ENCODE measurements at regions not wholly inside any gene's neighbourhood (a gene's known extent, or its start where the extent isn't known, plus 50 kb on each side); places are given as distances from the start of the nearest gene placed in this dataset.

DNA sequence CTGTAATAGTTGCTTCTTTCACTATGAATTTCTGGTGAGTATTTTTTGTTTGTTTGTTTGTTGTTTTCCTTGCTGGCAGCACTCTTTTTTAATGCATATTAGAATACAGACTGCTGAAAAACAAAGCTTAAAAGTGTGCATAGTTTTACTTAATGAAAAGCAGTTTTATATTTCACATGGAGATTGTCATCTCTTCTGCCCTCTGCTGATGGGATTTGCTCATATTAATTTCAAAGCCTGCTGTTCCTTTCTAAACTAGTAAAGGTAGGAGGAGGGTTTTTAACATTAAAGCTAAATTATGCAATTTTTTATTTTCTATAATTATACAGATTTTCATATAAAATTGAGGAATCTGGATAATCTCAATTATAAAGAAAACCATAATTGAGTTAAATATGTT, 692.6 kb upstream of the SLITRK1 start:
- Histone ChIP-seq H3K9me2 (replicated peaks; ENCODE audit: control insufficient read depth, low read length) (no peaks in the 10 kb centered on the region), H3K4me1 (ENCODE audit: control insufficient read depth, low read length) (no peaks in the 10 kb centered on the region), H4K20me1 (ENCODE audit: control insufficient read depth, insufficient read depth, low read depth, low read length) (no peaks in the 10 kb centered on the region), H3K27ac (ENCODE audit: low read depth, low read length) (no peak overlapping the region), H3F3A (ENCODE audit: control insufficient read depth, insufficient read depth) (no peaks in the 10 kb centered on the region), H3K4me3 (ENCODE audit: low read length) (no peak overlapping the region), H3K36me3 (ENCODE audit: control insufficient read depth, low read length) (no peaks in the 10 kb centered on the region), H3K27me3 (ENCODE audit: control insufficient read depth, low read length) (no peaks in the 10 kb centered on the region), H3K79me2 (ENCODE audit: control insufficient read depth, low read length) (no peaks in the 10 kb centered on the region), H3K9me3 (ENCODE audit: control insufficient read depth, insufficient read depth, low read length) (no peaks in the 10 kb centered on the region; the same call in 1 of the 2 replicates), H3K4me2 (ENCODE audit: low read length) (no peak overlapping the region)
- TF ChIP-seq EZH2phosphoT487 (IDR thresholded peaks at IDR 0.05; ENCODE audit: borderline replicate concordance, low read length): no peak
- TF ChIP-seq, protein P1, sequence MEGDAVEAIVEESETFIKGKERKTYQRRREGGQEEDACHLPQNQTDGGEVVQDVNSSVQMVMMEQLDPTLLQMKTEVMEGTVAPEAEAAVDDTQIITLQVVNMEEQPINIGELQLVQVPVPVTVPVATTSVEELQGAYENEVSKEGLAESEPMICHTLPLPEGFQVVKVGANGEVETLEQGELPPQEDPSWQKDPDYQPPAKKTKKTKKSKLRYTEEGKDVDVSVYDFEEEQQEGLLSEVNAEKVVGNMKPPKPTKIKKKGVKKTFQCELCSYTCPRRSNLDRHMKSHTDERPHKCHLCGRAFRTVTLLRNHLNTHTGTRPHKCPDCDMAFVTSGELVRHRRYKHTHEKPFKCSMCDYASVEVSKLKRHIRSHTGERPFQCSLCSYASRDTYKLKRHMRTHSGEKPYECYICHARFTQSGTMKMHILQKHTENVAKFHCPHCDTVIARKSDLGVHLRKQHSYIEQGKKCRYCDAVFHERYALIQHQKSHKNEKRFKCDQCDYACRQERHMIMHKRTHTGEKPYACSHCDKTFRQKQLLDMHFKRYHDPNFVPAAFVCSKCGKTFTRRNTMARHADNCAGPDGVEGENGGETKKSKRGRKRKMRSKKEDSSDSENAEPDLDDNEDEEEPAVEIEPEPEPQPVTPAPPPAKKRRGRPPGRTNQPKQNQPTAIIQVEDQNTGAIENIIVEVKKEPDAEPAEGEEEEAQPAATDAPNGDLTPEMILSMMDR (IDR thresholded peaks at IDR 0.05; ENCODE audit: low read depth, low read length, poor library complexity, severe bottlenecking): no peak

DNA sequence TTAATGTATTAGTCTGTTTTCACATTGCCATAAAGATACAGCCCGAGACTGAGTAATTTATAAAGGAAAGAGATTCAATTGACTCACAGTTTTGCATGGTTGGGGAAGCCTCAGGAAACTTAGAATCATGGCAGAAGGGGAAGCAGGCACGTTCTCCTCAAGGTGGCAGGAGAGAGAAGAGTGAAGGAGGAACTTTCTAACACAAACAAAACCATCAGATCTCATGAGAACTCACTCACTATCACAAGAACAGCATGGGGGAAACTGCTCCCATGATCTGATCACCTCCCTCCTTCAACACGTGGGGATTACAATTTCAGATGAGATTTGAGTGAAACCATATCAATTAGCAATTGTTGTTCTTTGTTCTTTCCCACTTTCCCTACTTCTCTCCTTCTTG, 689.0 kb upstream of the SLITRK1 start:
- Histone ChIP-seq H3K27me3 (ENCODE audit: control insufficient read depth, low read length) (no peaks in the 10 kb centered on the region), H3F3A (ENCODE audit: control insufficient read depth, insufficient read depth) (no peaks in the 10 kb centered on the region), H4K20me1 (ENCODE audit: control insufficient read depth, insufficient read depth, low read depth, low read length) (no peaks in the 10 kb centered on the region), H3K4me3 (ENCODE audit: low read length) (no peak overlapping the region), H3K79me2 (ENCODE audit: control insufficient read depth, low read length) (no peaks in the 10 kb centered on the region), H3K4me1 (ENCODE audit: control insufficient read depth, low read length) (no peaks in the 10 kb centered on the region), H3K9me2 (replicated peaks; ENCODE audit: control insufficient read depth, low read length) (no peaks in the 10 kb centered on the region), H3K36me3 (ENCODE audit: control insufficient read depth, low read length) (no peaks in the 10 kb centered on the region), H3K4me2 (ENCODE audit: low read length) (no peak overlapping the region), H3K9me3 (ENCODE audit: control insufficient read depth, insufficient read depth, low read length) (no peaks in the 10 kb centered on the region; the same call in 1 of the 2 replicates), H3K27ac (ENCODE audit: low read depth, low read length) (no peak overlapping the region)
- no peak for TF ChIP-seq EZH2phosphoT487 (IDR thresholded peaks at IDR 0.05; ENCODE audit: borderline replicate concordance, low read length)
- TF ChIP-seq, protein P1 (IDR thresholded peaks at IDR 0.05; ENCODE audit: low read depth, low read length, poor library complexity, severe bottlenecking): no peak

GRCh38 chr13:84570831-84571230, 688.6 kb upstream of the SLITRK1 start:
- Histone ChIP-seq H3K9me3 (ENCODE audit: control insufficient read depth, insufficient read depth, low read length) (no peaks in the 10 kb centered on the region; the same call in 1 of the 2 replicates), H3K4me3 (ENCODE audit: low read length) (no peak overlapping the region), H4K20me1 (ENCODE audit: control insufficient read depth, insufficient read depth, low read depth, low read length) (no peaks in the 10 kb centered on the region), H3K27ac (ENCODE audit: low read depth, low read length) (no peak overlapping the region), H3K36me3 (ENCODE audit: control insufficient read depth, low read length) (no peaks in the 10 kb centered on the region), H3K4me1 (ENCODE audit: control insufficient read depth, low read length) (no peaks in the 10 kb centered on the region), H3K9me2 (replicated peaks; ENCODE audit: control insufficient read depth, low read length) (no peaks in the 10 kb centered on the region), H3K27me3 (ENCODE audit: control insufficient read depth, low read length) (no peaks in the 10 kb centered on the region), H3F3A (ENCODE audit: control insufficient read depth, insufficient read depth) (no peaks in the 10 kb centered on the region), H3K79me2 (ENCODE audit: control insufficient read depth, low read length) (no peaks in the 10 kb centered on the region), H3K4me2 (ENCODE audit: low read length) (no peak overlapping the region)
- TF ChIP-seq, protein P1 (IDR thresholded peaks at IDR 0.05; ENCODE audit: low read depth, low read length, poor library complexity, severe bottlenecking): no peak
- no peak for TF ChIP-seq EZH2phosphoT487 (IDR thresholded peaks at IDR 0.05; ENCODE audit: borderline replicate concordance, low read length)

Measured in DOHH2 (cell line).